ENCODE measurements at regions not wholly inside any gene's neighbourhood (a gene's known extent, or its start where the extent isn't known, plus 50 kb on each side); places are given as distances from the start of the nearest gene placed in this dataset.

- TF ChIP-seq ZNF274 (IDR thresholded peaks at IDR 0.05; ENCODE audit: low read depth, low read length): no peak
- no peak for TF ChIP-seq SUZ12 (IDR thresholded peaks at IDR 0.05; ENCODE audit: extremely low read depth, insufficient read depth, insufficient read length)
Measured at GRCh38 chr14:97426776-97427175, 629.6 kb downstream of the VRK1 start.
